GM18861 (cell line): ENCODE measurements at regions not wholly inside any gene's neighbourhood (a gene's known extent, or its start where the extent isn't known, plus 50 kb on each side); places are given as distances from the start of the nearest gene placed in this dataset.

Experiments used
- ATAC-seq: cut with Tn5 transposase; IDR thresholded peaks from one replicate; pipeline ENCODE4 v1.9.1; 2021; ENCODE audit not compliant: unreplicated experiment

DNA sequence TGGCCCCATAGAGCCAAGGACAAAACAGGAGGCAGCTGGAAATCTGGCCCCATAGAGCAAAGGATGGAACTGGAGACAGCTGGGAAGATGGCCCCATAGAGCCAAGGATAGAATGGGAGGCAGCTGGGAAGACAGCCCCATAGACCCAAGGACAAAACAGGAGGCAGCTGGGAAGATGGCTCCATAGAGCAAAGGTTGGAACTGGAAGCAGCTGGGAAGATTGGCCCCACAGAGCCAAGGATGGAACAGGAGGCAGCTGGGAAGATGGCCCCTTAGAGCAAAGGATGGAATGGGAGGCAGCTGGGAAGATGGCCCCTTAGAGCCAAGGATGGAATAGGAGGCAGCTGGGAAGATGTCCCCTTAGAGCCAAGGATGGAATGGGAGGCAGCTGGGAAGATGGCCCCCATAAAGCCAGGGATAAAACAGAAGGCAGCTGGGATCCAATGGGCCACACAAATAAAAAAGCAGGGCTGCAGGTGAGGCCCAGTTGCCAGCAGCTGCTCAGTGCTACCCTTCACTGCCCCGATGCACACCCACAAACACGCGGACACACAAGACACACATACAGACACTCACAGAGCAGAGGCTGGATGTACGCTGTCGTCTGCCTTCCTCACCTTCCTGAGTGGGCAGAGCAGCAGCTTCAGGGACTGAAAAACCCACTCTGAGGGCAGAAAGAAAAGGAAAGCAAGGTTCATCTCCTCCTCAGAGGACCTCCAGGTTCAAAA, 505.4 kb upstream of the MYT1L start:
- ATAC-seq: no peak

DNA sequence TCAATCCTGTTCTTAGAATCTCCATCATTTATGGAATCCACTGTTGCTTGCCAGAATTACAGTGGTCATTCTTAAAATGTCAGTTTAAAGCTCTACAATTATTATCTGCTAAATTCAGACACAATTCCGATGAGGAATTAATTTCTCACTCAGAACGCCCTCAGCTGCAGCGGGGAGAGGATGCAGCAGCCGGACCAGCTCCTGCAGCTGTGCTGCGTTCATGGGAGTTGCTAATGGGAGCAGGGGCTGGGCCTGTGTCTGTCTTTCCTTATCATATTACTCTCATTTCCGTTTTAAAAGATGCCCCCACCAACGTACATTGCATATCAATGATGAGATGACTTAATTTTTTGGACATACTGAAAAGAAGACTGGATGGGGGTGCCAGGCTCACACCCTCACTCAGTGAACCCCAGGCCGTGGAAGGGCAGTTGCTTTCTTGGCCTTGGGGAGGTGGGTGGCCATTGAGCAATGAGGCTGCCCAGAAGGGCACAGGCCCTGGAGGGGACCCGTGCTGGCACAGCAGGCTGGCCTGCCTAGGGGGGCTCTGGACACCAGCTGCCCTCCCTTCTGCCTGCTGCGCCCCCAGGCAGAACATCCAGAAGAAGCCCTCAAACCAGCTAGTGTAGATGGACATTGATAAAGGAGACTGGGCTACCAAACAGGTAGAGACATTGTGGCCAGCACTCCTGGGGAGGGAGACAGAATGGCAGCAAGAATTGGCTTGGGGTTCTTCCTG, 503.6 kb upstream of the MYT1L start:
- no peak for ATAC-seq

DNA sequence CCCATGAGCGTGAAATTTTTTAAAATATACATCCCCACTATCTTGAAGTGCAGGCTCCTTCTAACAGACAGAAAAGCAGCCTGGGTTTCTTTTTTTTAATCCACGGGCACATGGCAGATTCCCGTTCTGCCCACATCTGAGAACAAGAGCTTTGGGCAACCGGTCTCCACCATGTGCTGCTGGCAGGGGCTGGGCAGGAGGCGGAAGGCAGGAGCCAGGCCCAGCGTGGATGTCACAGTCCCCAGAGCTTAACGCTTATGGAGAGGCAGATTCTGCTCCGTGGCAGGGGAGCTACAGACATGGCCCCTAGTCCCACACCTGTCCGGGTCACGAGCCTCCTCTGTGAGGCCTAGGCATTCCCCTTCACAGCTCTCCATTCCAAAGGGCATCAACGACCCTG, 503.0 kb upstream of the MYT1L start:
- no peak for ATAC-seq

DNA sequence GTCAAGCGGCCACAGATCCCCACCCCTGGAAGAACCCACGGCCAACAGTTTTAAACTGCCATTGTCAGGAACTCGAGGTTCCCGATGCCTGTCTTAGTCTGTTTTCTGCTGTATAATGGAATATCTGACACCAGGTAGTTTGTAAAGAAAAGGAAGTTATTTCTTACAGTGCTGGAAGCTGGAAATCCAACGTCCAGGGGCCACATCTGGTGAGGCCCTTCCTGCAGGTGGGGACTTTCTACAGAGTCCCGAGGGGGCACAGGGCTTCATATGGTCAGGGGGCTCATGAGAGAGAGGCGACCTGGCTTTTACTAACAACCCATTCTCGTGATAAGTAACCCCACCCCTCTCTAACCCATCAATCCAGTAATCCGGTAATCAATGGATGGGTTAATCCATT, 501.6 kb upstream of the MYT1L start:
- ATAC-seq: no peak

DNA sequence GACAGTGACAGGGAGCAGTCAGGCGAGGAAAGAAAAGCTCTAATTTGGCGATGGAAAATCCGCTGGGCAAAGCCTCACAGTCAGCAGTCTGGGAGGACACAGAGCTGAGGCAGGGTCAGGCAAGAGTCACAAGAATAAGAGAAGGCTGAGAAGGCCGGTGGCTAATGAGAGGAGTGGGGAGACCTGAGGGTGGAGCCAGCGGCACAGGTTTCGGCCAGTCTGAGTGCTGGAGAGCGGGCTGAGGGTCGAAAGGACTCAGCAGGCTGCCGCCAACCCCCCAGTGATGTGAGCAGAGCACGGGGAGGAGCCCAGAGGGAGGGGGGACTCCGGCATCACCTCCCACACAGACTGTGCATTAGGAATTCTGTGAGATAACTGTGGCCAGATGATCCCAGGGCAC, 500.6 kb upstream of the MYT1L start:
- no peak for ATAC-seq

DNA sequence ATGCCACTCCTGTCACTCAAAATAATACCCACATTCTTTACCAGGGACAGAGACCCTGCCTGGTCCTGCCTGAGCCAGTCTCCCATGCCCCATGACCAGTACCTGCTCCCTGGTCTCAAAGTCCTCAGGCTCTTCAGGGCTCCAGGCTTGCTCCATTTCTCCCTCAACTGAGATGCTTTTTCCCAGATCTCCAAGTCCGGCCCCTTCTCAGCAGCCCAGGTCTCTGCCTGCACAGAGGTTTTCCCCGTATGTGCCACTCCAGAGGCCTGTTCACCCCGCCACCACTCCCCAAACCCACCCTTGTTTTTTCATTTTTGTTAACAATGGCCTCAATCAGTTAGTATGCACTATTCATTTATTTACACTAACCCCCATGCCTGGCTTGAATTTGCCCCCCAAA, 499.5 kb upstream of the MYT1L start:
- ATAC-seq: no peak

DNA sequence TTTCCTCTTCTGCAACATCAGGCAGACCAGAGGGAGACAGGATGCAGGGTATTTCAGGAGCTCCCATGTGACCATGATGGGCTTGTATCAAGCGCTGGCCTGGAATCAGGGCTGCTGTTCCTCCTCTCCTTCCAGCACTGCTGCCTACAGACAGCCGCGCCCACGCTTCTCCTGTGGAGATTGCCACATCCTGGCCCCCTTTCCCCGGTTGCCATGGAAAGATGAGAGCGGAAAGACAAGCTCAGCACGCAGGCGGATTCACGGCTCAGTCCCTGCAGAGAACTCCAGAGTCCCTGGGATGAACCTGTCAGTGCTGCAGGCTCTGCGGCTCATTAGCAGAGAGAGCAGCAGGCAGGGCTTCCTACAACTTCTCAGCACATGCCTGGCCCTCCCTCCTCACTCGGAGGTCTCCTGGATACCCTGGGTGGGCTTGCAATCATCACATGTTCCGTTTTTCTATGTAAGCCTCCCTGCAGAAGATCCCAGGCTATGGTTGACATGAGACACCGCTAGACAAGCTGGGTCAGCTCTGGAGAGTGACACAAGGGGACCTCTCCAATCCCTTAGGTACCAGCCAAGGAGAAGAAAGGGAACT, 497.8 kb upstream of the MYT1L start:
- no peak for ATAC-seq

DNA sequence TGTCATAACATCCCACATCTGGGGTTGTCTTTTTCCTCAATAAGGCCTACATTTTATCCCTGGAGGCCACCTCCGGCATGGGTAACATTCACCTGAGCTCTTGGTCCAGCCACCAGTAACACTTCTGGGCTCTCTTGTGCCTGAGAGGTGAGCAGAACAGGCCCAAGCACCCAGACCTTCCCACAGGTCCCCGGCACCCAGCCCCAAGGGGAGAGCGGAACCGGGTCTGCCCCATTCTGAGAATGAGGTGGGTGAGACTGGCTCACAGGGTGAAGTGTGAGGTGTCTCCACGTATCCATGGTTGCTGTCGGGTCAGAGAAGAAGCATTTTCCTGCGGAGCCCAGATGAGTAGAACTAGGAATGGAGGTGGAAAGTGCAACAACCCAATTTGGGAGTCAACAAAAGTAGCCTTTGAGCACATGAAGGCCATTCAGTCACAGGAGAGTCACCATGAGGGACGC, 496.7 kb upstream of the MYT1L start:
- ATAC-seq: no peak

DNA sequence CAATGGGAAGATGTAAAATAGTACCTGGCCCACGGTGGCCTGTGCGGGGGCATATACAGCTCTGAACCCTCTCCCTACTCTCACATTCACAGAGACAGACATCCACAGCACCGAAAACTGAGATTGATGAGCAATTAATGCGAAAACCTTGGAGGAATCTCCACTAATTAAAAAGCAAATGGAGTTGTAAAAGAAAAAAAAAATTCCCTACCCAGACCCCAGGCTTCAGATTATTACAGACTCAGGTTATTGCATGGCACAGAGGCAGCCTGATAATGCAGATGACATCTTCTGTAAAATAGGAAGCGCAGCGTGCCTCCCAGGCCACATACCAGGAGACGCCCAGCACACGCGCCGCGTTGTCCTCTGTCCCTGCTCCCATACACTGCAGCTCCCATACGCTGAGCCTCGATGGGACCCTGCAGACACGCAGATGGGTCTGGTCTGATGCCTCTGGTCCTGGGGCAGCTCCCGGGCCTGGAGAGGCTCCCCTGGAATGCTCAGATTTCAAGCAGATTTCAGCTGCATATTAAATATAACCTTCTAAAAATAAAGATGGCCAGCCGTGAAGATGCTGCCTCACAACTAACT, 496.1 kb upstream of the MYT1L start:
- no peak for ATAC-seq

DNA sequence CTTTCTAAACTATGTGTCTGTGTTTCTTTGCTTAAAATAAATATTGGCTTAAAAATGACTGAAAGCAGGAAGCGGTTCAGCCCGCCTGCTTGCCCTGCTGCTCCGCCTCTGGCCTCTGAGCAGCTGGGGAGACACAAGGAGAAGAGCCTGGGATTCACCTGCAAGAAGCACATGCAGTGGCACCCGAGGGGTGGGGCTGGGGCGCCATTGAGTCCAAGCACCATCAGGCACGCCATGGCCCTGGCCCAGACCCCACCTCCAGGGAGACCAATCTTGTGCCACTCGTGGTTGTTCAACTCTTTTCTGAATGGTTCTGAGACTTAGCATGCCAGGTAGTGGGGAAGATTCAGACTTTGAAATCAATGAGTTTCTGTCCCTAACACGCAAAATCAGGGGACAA, 495.5 kb upstream of the MYT1L start:
- ATAC-seq: no peak

DNA sequence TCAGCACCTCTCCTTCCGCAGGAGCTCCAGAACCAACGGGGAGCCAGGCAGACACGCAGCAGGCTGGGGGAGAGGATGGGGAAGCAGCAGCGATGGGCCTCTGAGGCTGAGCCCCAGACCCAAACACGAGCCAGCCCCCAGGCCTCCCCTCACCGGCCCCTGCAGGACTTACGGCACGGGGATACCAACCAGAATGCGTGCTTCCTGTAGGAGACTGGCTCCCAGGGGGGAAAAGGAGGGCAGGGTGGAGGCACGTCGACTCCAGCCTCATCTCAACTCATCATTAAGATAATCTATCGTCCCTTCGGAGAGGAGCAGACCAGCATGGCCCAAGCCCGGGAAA, 495.1 kb upstream of the MYT1L start:
- no peak for ATAC-seq

DNA sequence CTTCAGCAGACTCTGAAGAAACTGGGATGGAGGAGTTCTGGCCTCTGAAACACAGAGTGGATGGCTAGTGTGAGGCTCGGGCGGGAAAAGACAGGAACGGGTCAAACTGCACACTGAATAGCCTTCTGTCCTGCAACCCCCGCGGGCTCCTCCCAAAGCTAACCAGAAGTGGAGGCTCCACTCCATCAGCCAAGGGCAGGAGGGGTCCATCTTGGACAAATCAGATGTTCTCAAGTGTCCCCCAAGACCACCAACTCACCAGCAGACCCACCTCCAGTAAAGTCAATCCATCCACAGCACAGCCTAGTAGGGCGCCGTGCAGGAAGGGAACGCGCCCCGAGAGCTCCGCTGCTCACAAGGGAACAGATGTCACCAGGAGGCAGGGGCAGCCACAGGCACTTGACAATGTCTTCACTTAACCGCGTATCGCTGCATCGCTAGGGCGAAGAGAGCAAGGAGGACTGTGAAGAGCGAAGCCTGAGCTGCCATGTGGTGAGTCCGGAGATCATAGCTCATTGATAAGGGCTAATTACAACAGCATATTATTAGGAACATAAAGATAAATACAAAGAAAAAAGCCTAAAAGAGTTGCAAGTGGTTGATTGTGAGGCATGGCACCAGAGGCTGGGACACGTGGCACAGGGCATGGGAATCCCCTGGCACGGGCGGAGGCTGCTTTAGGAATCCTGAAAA, 494.6 kb upstream of the MYT1L start:
- ATAC-seq: no peak

DNA sequence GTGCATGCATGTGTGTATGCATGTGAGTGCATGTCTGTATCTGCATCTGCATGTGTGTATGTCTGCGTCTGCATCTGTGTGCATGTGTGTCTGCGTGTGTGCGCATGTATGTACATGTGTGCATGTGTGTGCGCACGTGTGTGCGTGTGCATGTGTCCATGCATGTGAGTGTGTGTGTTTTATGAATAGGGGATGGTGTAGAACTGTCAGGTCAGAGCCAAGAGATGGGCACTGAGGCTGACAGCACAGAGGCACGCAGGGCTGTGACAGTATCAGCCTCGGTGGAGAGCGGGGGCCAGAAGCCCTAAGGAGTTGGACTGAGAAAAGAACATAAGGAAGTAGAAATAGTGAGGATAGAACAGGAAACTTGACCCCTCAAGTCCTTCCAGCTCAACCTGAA, 494.0 kb upstream of the MYT1L start:
- no peak for ATAC-seq

DNA sequence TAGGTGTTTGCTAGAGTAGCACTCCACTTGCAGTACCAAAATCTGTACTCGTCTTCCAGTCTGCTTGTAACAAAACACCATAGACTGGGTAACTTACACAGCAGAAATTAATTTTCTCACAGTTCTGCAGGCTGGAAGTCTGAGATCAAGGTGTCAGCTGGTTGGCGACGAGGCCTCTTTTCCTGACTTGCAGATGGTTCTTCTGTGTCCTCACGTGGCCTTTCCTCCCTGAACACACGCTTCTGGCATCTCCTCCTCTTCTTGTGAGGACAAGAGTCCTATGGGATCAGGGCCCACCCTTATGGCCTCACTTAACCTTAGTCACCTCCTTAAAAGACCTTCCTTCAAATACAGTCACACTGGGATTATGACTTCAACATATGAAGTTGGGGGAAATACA, 493.5 kb upstream of the MYT1L start:
- no peak for ATAC-seq

DNA sequence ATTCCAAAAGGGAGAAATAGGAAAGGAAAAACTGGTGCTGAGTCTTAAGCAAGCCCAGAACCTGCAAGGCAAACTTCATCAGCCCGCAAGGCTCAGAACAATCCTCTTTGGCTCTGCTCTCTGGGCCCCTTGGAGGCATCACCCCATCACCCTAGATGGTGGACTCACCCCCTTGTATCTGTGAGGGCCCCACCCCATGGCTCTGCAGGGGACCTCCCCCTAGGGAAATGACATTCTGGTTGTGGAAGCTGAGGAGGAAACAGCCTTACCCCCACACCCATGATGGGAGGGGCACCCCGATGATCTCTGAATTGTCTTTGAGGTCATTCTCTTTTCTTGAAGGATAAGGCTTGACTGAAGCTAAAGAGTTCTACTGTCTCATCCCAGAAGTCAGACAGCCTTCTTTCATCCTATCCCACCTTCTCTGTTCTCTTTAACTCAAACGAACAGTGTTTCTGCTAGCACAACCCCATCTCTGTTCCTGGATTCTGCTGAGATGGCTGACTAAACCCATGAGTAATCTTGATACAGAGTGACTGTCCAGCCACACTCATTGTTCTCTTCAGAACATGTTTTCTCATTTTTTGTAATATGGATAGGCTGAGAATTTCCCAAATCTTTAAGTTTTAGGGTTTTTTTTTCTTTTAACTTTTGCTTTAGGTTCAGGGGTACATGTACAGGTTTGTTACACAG, 492.1 kb upstream of the MYT1L start:
- ATAC-seq: no peak

DNA sequence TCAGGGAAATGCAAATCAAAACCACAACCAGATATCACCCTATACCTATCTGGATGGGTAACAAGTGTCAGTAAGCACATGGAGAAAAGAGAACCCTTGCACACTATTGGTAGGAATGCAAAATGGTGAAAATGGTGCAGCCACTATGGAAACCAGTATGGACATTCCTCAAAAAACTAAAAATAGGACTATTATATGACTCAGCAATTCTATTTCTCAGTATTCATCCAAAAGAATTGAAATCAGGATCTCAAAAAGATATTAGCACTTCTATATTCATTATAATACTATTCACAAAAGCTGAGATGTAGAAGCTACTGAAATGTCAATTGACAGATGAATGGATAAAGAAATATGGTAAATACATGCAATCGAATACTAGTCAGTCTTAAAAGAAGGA, 491.1 kb upstream of the MYT1L start:
- ATAC-seq: no peak

DNA sequence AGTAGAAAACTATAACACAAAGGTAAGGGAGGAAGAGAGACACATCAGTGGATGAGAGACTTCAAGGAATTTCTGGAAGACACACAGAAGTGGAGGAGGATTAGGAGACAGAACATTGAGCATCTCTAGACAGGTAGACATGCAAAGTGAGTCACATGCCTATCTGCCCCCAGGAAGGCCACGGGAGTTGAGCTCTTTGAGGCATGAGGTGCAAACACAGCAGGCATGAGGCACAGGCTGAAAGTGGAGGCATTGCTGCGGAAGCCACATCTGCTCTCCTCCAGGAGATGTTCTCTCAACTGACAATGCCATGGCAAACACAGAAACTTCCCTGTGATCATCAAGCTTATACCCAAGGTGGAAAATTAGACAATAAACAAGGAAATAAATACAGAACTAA, 481.6 kb upstream of the MYT1L start:
- ATAC-seq: no peak

DNA sequence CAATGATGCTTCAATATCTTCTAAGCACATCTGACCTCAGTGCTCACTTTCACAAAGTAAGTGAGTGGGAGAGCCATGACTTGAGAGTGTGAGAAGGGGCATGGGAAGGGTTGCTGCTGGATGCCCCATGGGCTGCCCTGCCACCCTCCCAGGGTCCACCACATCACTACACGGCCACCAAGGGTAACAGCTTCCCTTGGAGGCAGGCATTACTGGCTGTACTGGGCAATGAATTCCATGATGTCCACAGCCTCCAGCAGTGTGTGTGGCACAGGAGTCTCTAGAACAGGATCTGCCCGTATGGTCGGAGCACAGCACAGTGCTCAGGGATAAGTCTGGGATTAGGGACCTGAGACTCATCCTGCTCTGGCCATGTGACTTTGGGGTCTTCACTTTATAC, 481.0 kb upstream of the MYT1L start:
- no peak for ATAC-seq

DNA sequence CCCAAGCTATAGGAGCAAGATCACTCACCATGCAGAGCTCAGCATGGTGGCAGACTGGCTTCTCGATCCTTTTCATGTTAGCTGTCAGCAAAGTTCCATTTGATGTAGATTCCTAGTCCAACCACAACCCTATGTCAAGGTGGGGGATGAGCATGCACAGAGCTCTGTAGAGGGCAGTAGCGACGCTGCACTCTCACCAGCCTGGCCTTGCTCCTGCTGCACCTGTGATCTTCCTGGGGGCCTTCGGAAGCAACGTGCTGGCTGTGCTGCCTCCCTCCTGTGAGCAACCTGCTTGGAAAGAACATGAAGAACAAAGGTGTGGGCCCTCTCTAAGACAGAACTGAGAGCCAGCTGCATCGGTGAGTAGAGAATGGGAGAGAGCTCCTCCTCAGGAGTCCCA, 479.4 kb upstream of the MYT1L start:
- ATAC-seq: no peak

DNA sequence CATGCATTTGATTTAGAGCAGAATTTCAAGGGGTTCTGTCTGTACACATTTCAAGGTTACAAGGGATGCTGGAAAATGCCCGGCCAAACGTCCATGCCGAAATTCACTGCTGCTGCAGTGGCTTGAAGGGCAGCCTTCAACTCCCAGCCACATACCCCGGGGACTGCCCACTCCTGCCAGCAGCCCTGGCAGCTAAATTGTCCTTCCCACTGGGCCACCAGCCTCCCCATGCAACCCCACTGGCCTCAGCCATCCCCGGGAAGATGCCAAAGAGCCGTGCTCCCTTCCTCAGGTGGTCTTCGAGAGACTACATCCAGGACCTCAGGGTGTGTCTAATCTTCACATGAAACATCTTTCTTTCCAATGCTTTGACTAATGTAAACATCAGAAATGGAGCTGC, 478.7 kb upstream of the MYT1L start:
- ATAC-seq: no peak

DNA sequence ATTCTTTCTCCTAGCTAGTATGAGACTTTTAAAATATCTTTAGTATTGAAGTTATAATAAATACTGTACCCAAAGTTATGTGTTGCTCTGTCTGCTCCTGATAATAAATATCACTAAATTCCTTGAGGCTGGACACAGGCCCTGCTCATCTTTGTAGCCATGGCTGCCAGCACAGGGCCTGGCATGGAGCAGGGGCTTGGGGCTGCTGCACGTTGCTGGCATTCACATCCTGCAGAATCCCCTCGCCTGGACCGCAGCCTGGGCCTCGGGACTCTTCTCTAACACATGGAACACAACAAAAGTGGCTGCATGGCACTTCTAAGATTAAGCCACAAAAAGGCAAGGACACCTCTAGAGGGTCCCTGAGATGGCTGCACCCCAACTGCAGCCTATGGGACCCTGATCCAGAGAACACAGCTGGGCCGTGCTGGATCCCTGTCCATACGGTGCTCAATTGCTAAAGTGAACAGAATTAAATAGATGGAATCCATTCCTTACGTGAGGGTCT, 477.5 kb upstream of the MYT1L start:
- no peak for ATAC-seq
